Panc1 (cell line): ENCODE measurements at regions not wholly inside any gene's neighbourhood (a gene's known extent, or its start where the extent isn't known, plus 50 kb on each side); places are given as distances from the start of the nearest gene placed in this dataset.

Experiments used
- ATAC-seq: fragments of 200-7000 bp; cut with Tn5 transposase; 2 replicates; pipeline ENCODE4 v1.9.1; 2020; ENCODE audit warnings: mild to moderate bottlenecking, moderate library complexity
- BruUV-seq: library from RNA; stranded (reverse); fragments of 400-500 nt; replicated peaks from 2 replicates; lab custom pipeline; 2021; lab: Mats Ljungman, UMichigan
- CTCF ChIA-PET: fragments of 300-600 bp; sonication (Branson Sonifier 250); formaldehyde crosslinking; loops from one replicate; lab custom pipeline; 2022; ENCODE audit warnings: antibody characterized with exemption; lab: Charles Lee
- POLR2A ChIA-PET: fragments of 300-600 bp; sonication (Branson Sonifier 250); formaldehyde crosslinking; loops from one replicate; lab custom pipeline; 2022; ENCODE audit warnings: antibody characterized with exemption; lab: Charles Lee
- DNase-seq: peaks from one replicate; pipeline ENCODE4 v3.0.0-alpha.2; 2010; ENCODE audit warnings: low read depth, low spot score
- H3K27ac ChIP-seq: 2 replicates; pipeline ENCODE4 v1.5.1; 2011; ENCODE audit warnings: mild to moderate bottlenecking, low read length, inconsistent platforms
- H3K27me3 ChIP-seq: fragments of 200-500 bp; sonication (Bioruptor generic); 2 replicates; pipeline ENCODE4 v1.6.0; 2014; ENCODE audit warnings: low read length, inconsistent platforms; ENCODE audit not compliant: control insufficient read depth, insufficient read depth
- H3K36me3 ChIP-seq: fragments of 200-500 bp; sonication (Bioruptor generic); 2 replicates; pipeline ENCODE4 v1.5.1; 2014; ENCODE audit warnings: inconsistent platforms, mild to moderate bottlenecking, low read length, moderate library complexity; ENCODE audit not compliant: control insufficient read depth, insufficient read depth
- H3K4me1 ChIP-seq: 2 replicates; pipeline ENCODE4 v1.5.1; 2011; ENCODE audit warnings: inconsistent platforms, mild to moderate bottlenecking, low read length, moderate library complexity; ENCODE audit not compliant: control insufficient read depth, insufficient read depth
- H3K4me3 ChIP-seq, 2 experiments: 2 replicates each; pipeline ENCODE4 v1.5.1; 2011 to 2012; ENCODE audit warnings: low read depth in 2 of 2, low read length in 2 of 2, mild to moderate bottlenecking in 2 of 2, inconsistent platforms in 1 of 2, moderate library complexity in 1 of 2
- H3K9me3 ChIP-seq: fragments of 200-500 bp; sonication (Bioruptor generic); 2 replicates; pipeline ENCODE4 v1.5.1; 2014; ENCODE audit warnings: low read depth, mild to moderate bottlenecking, inconsistent platforms, low read length, moderate library complexity; ENCODE audit not compliant: control insufficient read depth, insufficient read depth
- CTCF ChIP-seq: fragments of 450-650 bp; IDR thresholded peaks from 2 replicates; pipeline ENCODE4 v1.5.1; 2017; ENCODE audit warnings: mild to moderate bottlenecking
- POLR2AphosphoS5 ChIP-seq: IDR thresholded peaks from 2 replicates; pipeline ENCODE4 v1.6.1; 2012; ENCODE audit warnings: mild to moderate bottlenecking, low read depth, low read length, moderate library complexity
- SIN3A ChIP-seq: IDR thresholded peaks from 2 replicates; pipeline ENCODE4 v1.6.1; 2012; ENCODE audit warnings: low read depth, mild to moderate bottlenecking, low read length, moderate library complexity, borderline replicate concordance; ENCODE audit not compliant: insufficient read depth
- TCF7L2 ChIP-seq: IDR thresholded peaks from 2 replicates; pipeline ENCODE4 v1.6.1; 2011; ENCODE audit warnings: mild to moderate bottlenecking, low read depth, low read length, inconsistent platforms
- in situ Hi-C: cut with HindIII; loops from 2 replicates; pipeline ENCODE4 v1.10.0; 2016; ENCODE audit warnings: low sequenced_read_pairs, low pct_unique_long_range_greater_than_20kb
- intact Hi-C: fragments of 100-400 bp; cut with micrococcal nuclease; formaldehyde crosslinking; loops from one replicate; pipeline ENCODE4 v1.10.0; 2022; ENCODE audit not compliant: unreplicated experiment
- TF ChIP-seq, protein P1 (sequence below), 2 experiments: IDR thresholded peaks; 2 replicates each; pipeline ENCODE4 v1.6.1; 2011 to 2012; ENCODE audit warnings: low read depth in 2 of 2, control low read depth in 1 of 2, low read length in 1 of 2, mild to moderate bottlenecking in 1 of 2, moderate library complexity in 1 of 2; ENCODE audit not compliant: insufficient read depth in 1 of 2

- ChIA-PET POLR2A (no interaction called here), CTCF (no interaction called here)
- ATAC-seq: no peak
- intact Hi-C loops: no loop called here
- no peak for DNase-seq
- Histone ChIP-seq H3K36me3 (no peaks in the 10 kb centered on the region), H3K27me3 (no peaks in the 10 kb centered on the region), H3K9me3 (no peaks in the 10 kb centered on the region), H3K27ac (no peak overlapping the region), H3K4me3 (no peak overlapping the region), H3K4me1 (no peaks in the 10 kb centered on the region)
- TF ChIP-seq CTCF: no peak
- TF ChIP-seq SIN3A: no peak
- TF ChIP-seq, protein P1, sequence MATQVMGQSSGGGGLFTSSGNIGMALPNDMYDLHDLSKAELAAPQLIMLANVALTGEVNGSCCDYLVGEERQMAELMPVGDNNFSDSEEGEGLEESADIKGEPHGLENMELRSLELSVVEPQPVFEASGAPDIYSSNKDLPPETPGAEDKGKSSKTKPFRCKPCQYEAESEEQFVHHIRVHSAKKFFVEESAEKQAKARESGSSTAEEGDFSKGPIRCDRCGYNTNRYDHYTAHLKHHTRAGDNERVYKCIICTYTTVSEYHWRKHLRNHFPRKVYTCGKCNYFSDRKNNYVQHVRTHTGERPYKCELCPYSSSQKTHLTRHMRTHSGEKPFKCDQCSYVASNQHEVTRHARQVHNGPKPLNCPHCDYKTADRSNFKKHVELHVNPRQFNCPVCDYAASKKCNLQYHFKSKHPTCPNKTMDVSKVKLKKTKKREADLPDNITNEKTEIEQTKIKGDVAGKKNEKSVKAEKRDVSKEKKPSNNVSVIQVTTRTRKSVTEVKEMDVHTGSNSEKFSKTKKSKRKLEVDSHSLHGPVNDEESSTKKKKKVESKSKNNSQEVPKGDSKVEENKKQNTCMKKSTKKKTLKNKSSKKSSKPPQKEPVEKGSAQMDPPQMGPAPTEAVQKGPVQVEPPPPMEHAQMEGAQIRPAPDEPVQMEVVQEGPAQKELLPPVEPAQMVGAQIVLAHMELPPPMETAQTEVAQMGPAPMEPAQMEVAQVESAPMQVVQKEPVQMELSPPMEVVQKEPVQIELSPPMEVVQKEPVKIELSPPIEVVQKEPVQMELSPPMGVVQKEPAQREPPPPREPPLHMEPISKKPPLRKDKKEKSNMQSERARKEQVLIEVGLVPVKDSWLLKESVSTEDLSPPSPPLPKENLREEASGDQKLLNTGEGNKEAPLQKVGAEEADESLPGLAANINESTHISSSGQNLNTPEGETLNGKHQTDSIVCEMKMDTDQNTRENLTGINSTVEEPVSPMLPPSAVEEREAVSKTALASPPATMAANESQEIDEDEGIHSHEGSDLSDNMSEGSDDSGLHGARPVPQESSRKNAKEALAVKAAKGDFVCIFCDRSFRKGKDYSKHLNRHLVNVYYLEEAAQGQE (IDR thresholded peaks at IDR 0.05; ENCODE audit: insufficient read depth in 1 of 2, low read depth in 2 of 2, low read length in 1 of 2): no peak
- TF ChIP-seq TCF7L2: no peak
- TF ChIP-seq POLR2AphosphoS5: no peak
- in situ Hi-C loops: no loop called here
- no TSS peak for BruUV-seq
These were observed 959.9 kb downstream of the DIAPH3 start for GRCh38 chr13:59203855-59204254.

GRCh38 chr13:59205501-59205900 lies 958.2 kb downstream of the DIAPH3 start:
- DNase-seq: no peak
- no peak for ATAC-seq
- no peaks in the 10 kb centered on the region for H3K27me3 ChIP-seq
- no peak overlapping the region for H3K27ac ChIP-seq
- no peaks in the 10 kb centered on the region for H3K9me3 ChIP-seq
- ChIA-PET POLR2A (no interaction called here), CTCF (no interaction called here)
- TF ChIP-seq TCF7L2 (no peak), POLR2AphosphoS5 (no peak), CTCF (no peak), SIN3A (no peak)
- TF ChIP-seq, protein P1 (IDR thresholded peaks at IDR 0.05; ENCODE audit: insufficient read depth in 1 of 2, low read depth in 2 of 2, low read length in 1 of 2): no peak
- H3K4me3 ChIP-seq: no peak overlapping the region
- BruUV-seq: no TSS peak
- no peaks in the 10 kb centered on the region for H3K36me3 ChIP-seq
- intact Hi-C loops: no loop called here
- in situ Hi-C loops: no loop called here
- H3K4me1 ChIP-seq: no peaks in the 10 kb centered on the region
